ENCODE measurements at regions not wholly inside any gene's neighbourhood (a gene's known extent, or its start where the extent isn't known, plus 50 kb on each side); places are given as distances from the start of the nearest gene placed in this dataset.

DNA sequence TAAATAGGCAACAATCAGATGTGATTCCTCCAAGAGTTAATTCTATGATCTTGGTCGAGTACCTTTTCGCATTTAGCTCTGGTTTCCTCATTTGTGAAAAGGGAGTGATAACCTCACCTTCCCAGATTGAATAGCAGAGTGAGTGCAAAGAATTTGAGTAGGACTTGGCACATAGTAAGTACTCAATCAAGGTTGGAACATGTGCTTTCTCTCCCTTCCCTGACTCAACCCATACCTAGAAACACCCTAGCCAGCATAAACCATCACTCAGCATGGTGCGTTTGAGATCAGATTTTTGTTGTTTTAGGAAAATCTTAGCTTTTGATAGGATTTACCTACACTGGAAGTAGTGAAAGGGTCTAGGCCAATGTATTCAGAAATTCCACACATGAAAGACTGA is 333.4 kb upstream of the NT5E start:
- no peak overlapping the region for H2BK5ac ChIP-seq (ENCODE audit: low read length)
- H3K27ac ChIP-seq (ENCODE audit: low read depth, low read length), result no peak overlapping the region
- H3K79me2 ChIP-seq (ENCODE audit: control insufficient read depth, insufficient read depth, low read length), result no peaks in the 10 kb centered on the region
- H2AK5ac ChIP-seq (ENCODE audit: low read length), result no peak overlapping the region
- H4K5ac ChIP-seq (ENCODE audit: low read length), result no peak overlapping the region
- H3K79me1 ChIP-seq (ENCODE audit: low read length), result no peaks in the 10 kb centered on the region
- no peaks in the 10 kb centered on the region for H3K36me3 ChIP-seq (ENCODE audit: control insufficient read depth, insufficient read depth, low read length)
- H3K4me1 ChIP-seq (ENCODE audit: control insufficient read depth, low read depth, low read length), result no peaks in the 10 kb centered on the region
- no peak overlapping the region for H3K18ac ChIP-seq (ENCODE audit: low read length)
- no peak overlapping the region for H3K4ac ChIP-seq (ENCODE audit: low read depth, low read length)
- no peak overlapping the region for H3K9ac ChIP-seq (ENCODE audit: low read length)
- no peak overlapping the region for H4K8ac ChIP-seq (ENCODE audit: low read depth, low read length)
- WGBS (ENCODE audit: extremely low coverage, insufficient coverage, low lambda C conversion rate), result no CpG with 5 or more reads among the region's 3 CpGs
- no peaks in the 10 kb centered on the region for H3K27me3 ChIP-seq (ENCODE audit: insufficient read depth, low read length, poor library complexity)
- no peak overlapping the region for H3K23ac ChIP-seq (ENCODE audit: low read length)
- DNase-seq, result no peak
- no peak overlapping the region for H2BK15ac ChIP-seq (replicated peaks; ENCODE audit: low read depth)
- H2BK120ac ChIP-seq (ENCODE audit: low read depth, low read length), result no peak overlapping the region
- no peak overlapping the region for H3K4me2 ChIP-seq (ENCODE audit: low read length)
- no peak overlapping the region for H3K56ac ChIP-seq (ENCODE audit: low read length)
- no peak overlapping the region for H3K4me3 ChIP-seq (ENCODE audit: low read length)

- Histone ChIP-seq H3K23ac (ENCODE audit: low read length) (no peak overlapping the region), H3K27me3 (ENCODE audit: insufficient read depth, low read length, poor library complexity) (no peaks in the 10 kb centered on the region), H3K4ac (ENCODE audit: low read depth, low read length) (no peak overlapping the region), H3K4me1 (ENCODE audit: control insufficient read depth, low read depth, low read length) (no peaks in the 10 kb centered on the region), H2BK120ac (ENCODE audit: low read depth, low read length) (no peak overlapping the region), H3K79me1 (ENCODE audit: low read length) (no peaks in the 10 kb centered on the region), H4K8ac (ENCODE audit: low read depth, low read length) (no peak overlapping the region), H3K9ac (ENCODE audit: low read length) (no peak overlapping the region), H2BK5ac (ENCODE audit: low read length) (no peak overlapping the region), H3K79me2 (ENCODE audit: control insufficient read depth, insufficient read depth, low read length) (no peaks in the 10 kb centered on the region), H3K4me3 (ENCODE audit: low read length) (no peak overlapping the region), H3K36me3 (ENCODE audit: control insufficient read depth, insufficient read depth, low read length) (no peaks in the 10 kb centered on the region), H4K5ac (ENCODE audit: low read length) (no peak overlapping the region), H2AK5ac (ENCODE audit: low read length) (no peak overlapping the region), H3K18ac (ENCODE audit: low read length) (no peak overlapping the region), H3K56ac (ENCODE audit: low read length) (no peak overlapping the region), H3K27ac (ENCODE audit: low read depth, low read length) (no peak overlapping the region), H3K4me2 (ENCODE audit: low read length) (no peak overlapping the region), H2BK15ac (replicated peaks; ENCODE audit: low read depth) (no peak overlapping the region)
- DNase-seq, result no peak
- no CpG with 5 or more reads among the region's 2 CpGs for WGBS (ENCODE audit: extremely low coverage, insufficient coverage, low lambda C conversion rate)
These were observed 334.0 kb upstream of the NT5E start for GRCh38 chr6:85115876-85116275.

- WGBS (ENCODE audit: extremely low coverage, insufficient coverage, low lambda C conversion rate), result no CpG with 5 or more reads among the region's 6 CpGs
- Histone ChIP-seq H3K4me1 (ENCODE audit: control insufficient read depth, low read depth, low read length) (no peaks in the 10 kb centered on the region), H3K18ac (ENCODE audit: low read length) (no peak overlapping the region)
These were observed 334.5 kb upstream of the NT5E start for GRCh38 chr6:85115376-85115775.

DNA sequence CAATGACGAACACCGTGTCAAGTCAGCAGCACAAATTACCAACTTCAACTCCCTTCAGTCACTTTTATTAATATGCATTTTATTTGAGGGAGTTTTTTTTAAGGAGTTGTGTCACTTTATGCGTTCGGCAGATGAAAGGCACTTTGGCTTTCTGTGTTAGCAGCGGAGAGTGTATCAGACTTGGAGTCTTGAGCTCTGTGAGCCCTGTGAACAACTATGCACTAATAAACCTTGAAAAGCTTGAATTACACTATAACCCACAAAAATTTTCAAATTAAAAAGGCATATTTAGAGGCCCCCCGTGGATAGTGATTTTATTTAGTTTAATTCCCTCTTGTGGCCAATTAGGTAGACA is 335.3 kb upstream of the NT5E start:
- Histone ChIP-seq H3K27me3 (ENCODE audit: insufficient read depth, low read length, poor library complexity) (no peaks in the 10 kb centered on the region), H3K27ac (ENCODE audit: low read depth, low read length) (no peak overlapping the region), H3K4me1 (ENCODE audit: control insufficient read depth, low read depth, low read length) (no peaks in the 10 kb centered on the region), H3K36me3 (ENCODE audit: control insufficient read depth, insufficient read depth, low read length) (no peaks in the 10 kb centered on the region), H3K4me3 (ENCODE audit: low read length) (no peak overlapping the region), H4K5ac (ENCODE audit: low read length) (no peak overlapping the region), H3K18ac (ENCODE audit: low read length) (no peak overlapping the region), H3K9ac (ENCODE audit: low read length) (no peak overlapping the region), H3K79me1 (ENCODE audit: low read length) (no peaks in the 10 kb centered on the region), H3K4me2 (ENCODE audit: low read length) (no peak overlapping the region), H4K8ac (ENCODE audit: low read depth, low read length) (no peak overlapping the region), H3K4ac (ENCODE audit: low read depth, low read length) (no peak overlapping the region), H3K79me2 (ENCODE audit: control insufficient read depth, insufficient read depth, low read length) (no peaks in the 10 kb centered on the region), H2BK15ac (replicated peaks; ENCODE audit: low read depth) (no peak overlapping the region), H2BK120ac (ENCODE audit: low read depth, low read length) (no peak overlapping the region), H3K23ac (ENCODE audit: low read length) (no peak overlapping the region), H2AK5ac (ENCODE audit: low read length) (no peak overlapping the region), H3K56ac (ENCODE audit: low read length) (no peak overlapping the region), H2BK5ac (ENCODE audit: low read length) (no peak overlapping the region)
- DNase-seq, result no peak
- no CpG with 5 or more reads among the region's 6 CpGs for WGBS (ENCODE audit: extremely low coverage, insufficient coverage, low lambda C conversion rate)

More at GRCh38 chr6:85115376-85115775, 334.5 kb upstream of the NT5E start:
- no peak overlapping the region for H2AK5ac ChIP-seq (ENCODE audit: low read length)
- no peak overlapping the region for H3K27ac ChIP-seq (ENCODE audit: low read depth, low read length)
- H3K79me2 ChIP-seq (ENCODE audit: control insufficient read depth, insufficient read depth, low read length), result no peaks in the 10 kb centered on the region
- H3K4ac ChIP-seq (ENCODE audit: low read depth, low read length), result no peak overlapping the region
- DNase-seq, result no peak
- no peak overlapping the region for H3K4me3 ChIP-seq (ENCODE audit: low read length)
- H3K56ac ChIP-seq (ENCODE audit: low read length), result no peak overlapping the region
- no peak overlapping the region for H3K4me2 ChIP-seq (ENCODE audit: low read length)
- H2BK120ac ChIP-seq (ENCODE audit: low read depth, low read length), result no peak overlapping the region
- no peaks in the 10 kb centered on the region for H3K79me1 ChIP-seq (ENCODE audit: low read length)
- H3K9ac ChIP-seq (ENCODE audit: low read length), result no peak overlapping the region
- H2BK15ac ChIP-seq (replicated peaks; ENCODE audit: low read depth), result no peak overlapping the region
- no peaks in the 10 kb centered on the region for H3K27me3 ChIP-seq (ENCODE audit: insufficient read depth, low read length, poor library complexity)
- no peaks in the 10 kb centered on the region for H3K36me3 ChIP-seq (ENCODE audit: control insufficient read depth, insufficient read depth, low read length)
- H4K5ac ChIP-seq (ENCODE audit: low read length), result no peak overlapping the region
- H2BK5ac ChIP-seq (ENCODE audit: low read length), result no peak overlapping the region
- H4K8ac ChIP-seq (ENCODE audit: low read depth, low read length), result no peak overlapping the region
- no peak overlapping the region for H3K23ac ChIP-seq (ENCODE audit: low read length)

GRCh38 chr6:85113934-85114580 is 335.8 kb upstream of the NT5E start:
- Histone ChIP-seq H3K4ac (ENCODE audit: low read depth, low read length) (no peak overlapping the region), H3K4me2 (ENCODE audit: low read length) (no peak overlapping the region), H3K23ac (ENCODE audit: low read length) (no peak overlapping the region), H3K79me1 (ENCODE audit: low read length) (no peaks in the 10 kb centered on the region), H3K56ac (ENCODE audit: low read length) (no peak overlapping the region), H3K4me1 (ENCODE audit: control insufficient read depth, low read depth, low read length) (no peaks in the 10 kb centered on the region), H2BK15ac (replicated peaks; ENCODE audit: low read depth) (no peak overlapping the region), H2BK5ac (ENCODE audit: low read length) (no peak overlapping the region), H2BK120ac (ENCODE audit: low read depth, low read length) (no peak overlapping the region), H3K18ac (ENCODE audit: low read length) (no peak overlapping the region), H3K9ac (ENCODE audit: low read length) (no peak overlapping the region), H3K36me3 (ENCODE audit: control insufficient read depth, insufficient read depth, low read length) (no peaks in the 10 kb centered on the region), H4K5ac (ENCODE audit: low read length) (no peak overlapping the region), H3K4me3 (ENCODE audit: low read length) (no peak overlapping the region), H3K27me3 (ENCODE audit: insufficient read depth, low read length, poor library complexity) (no peaks in the 10 kb centered on the region), H2AK5ac (ENCODE audit: low read length) (no peak overlapping the region), H3K27ac (ENCODE audit: low read depth, low read length) (no peak overlapping the region), H4K8ac (ENCODE audit: low read depth, low read length) (no peak overlapping the region), H3K79me2 (ENCODE audit: control insufficient read depth, insufficient read depth, low read length) (no peaks in the 10 kb centered on the region)
- no CpG with 5 or more reads among the region's 21 CpGs for WGBS (ENCODE audit: extremely low coverage, insufficient coverage, low lambda C conversion rate)
- no peak for DNase-seq

- Histone ChIP-seq H3K27ac (ENCODE audit: low read depth, low read length) (no peak overlapping the region), H3K9ac (ENCODE audit: low read length) (no peak overlapping the region), H3K27me3 (ENCODE audit: insufficient read depth, low read length, poor library complexity) (no peaks in the 10 kb centered on the region), H4K5ac (ENCODE audit: low read length) (no peak overlapping the region), H2BK5ac (ENCODE audit: low read length) (no peak overlapping the region), H2BK120ac (ENCODE audit: low read depth, low read length) (no peak overlapping the region), H3K4ac (ENCODE audit: low read depth, low read length) (no peak overlapping the region), H3K18ac (ENCODE audit: low read length) (no peak overlapping the region), H3K4me3 (ENCODE audit: low read length) (no peak overlapping the region), H2AK5ac (ENCODE audit: low read length) (no peak overlapping the region), H3K56ac (ENCODE audit: low read length) (no peak overlapping the region), H3K23ac (ENCODE audit: low read length) (no peak overlapping the region), H4K8ac (ENCODE audit: low read depth, low read length) (no peak overlapping the region), H3K4me2 (ENCODE audit: low read length) (no peak overlapping the region), H3K79me1 (ENCODE audit: low read length) (no peaks in the 10 kb centered on the region), H2BK15ac (replicated peaks; ENCODE audit: low read depth) (no peak overlapping the region), H3K79me2 (ENCODE audit: control insufficient read depth, insufficient read depth, low read length) (no peaks in the 10 kb centered on the region), H3K4me1 (ENCODE audit: control insufficient read depth, low read depth, low read length) (no peaks in the 10 kb centered on the region), H3K36me3 (ENCODE audit: control insufficient read depth, insufficient read depth, low read length) (no peaks in the 10 kb centered on the region)
- WGBS (ENCODE audit: extremely low coverage, insufficient coverage, low lambda C conversion rate), result no CpG with 5 or more reads among the region's 1 CpG
- DNase-seq, result no peak
These were observed 337.3 kb upstream of the NT5E start for GRCh38 chr6:85112540-85112939.
